ENCODE measurements at regions not wholly inside any gene's neighbourhood (a gene's known extent, or its start where the extent isn't known, plus 50 kb on each side); places are given as distances from the start of the nearest gene placed in this dataset.

DNA sequence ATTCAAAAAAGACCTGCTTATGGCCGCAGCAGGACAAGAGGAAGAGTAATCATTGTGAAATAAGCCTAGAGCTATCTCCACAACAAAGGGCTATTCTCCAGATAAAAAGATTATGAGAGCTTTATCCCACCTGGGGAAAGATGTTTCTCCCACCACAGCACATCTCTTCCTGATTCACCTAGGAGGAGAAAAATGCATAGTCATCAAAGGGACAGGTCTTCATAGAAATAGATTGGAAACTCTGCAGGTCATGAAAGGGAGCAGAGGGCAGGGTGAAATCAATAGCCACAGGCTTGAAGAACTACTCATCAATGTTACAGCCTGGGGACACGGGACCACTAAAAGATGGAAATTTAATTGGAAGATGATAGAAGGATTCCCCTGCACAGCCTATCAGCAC is 453.8 kb upstream of the TMEM132C start:
- TF ChIP-seq SPI1 (IDR thresholded peaks at IDR 0.05; ENCODE audit: borderline replicate concordance, low read depth) = no peak
- TF ChIP-seq, protein P1, sequence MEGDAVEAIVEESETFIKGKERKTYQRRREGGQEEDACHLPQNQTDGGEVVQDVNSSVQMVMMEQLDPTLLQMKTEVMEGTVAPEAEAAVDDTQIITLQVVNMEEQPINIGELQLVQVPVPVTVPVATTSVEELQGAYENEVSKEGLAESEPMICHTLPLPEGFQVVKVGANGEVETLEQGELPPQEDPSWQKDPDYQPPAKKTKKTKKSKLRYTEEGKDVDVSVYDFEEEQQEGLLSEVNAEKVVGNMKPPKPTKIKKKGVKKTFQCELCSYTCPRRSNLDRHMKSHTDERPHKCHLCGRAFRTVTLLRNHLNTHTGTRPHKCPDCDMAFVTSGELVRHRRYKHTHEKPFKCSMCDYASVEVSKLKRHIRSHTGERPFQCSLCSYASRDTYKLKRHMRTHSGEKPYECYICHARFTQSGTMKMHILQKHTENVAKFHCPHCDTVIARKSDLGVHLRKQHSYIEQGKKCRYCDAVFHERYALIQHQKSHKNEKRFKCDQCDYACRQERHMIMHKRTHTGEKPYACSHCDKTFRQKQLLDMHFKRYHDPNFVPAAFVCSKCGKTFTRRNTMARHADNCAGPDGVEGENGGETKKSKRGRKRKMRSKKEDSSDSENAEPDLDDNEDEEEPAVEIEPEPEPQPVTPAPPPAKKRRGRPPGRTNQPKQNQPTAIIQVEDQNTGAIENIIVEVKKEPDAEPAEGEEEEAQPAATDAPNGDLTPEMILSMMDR (IDR thresholded peaks at IDR 0.05; ENCODE audit: insufficient read depth, low read length) = no peak

Data from HL-60 (cell line).